Heart right ventricle (tissue), 16 donors: ENCODE measurements at regions not wholly inside any gene's neighbourhood (a gene's known extent, or its start where the extent isn't known, plus 50 kb on each side); places are given as distances from the start of the nearest gene placed in this dataset.

Experiments used
- ATAC-seq, 8 donors: fragments of 200-7000 bp; cut with Tn5 transposase; one replicate each; pipeline ENCODE4 v1.9.1; 2020; ENCODE audit warnings: mild to moderate bottlenecking in 8 of 8, moderate library complexity in 8 of 8, moderate number of reproducible peaks in 1 of 8
- DNase-seq, 2 donors: peaks; one replicate each; pipeline ENCODE4 v3.0.0-alpha.2; 2020
- H3K27ac ChIP-seq, 10 donors: fragments of 200-600 bp; sonication (generic) in 2 of 10; one replicate each; pipeline versions ENCODE4 v1.5.0 to v1.8.0; 2020 to 2022; ENCODE audit warnings: mild to moderate bottlenecking in 3 of 10
- H3K27me3 ChIP-seq, 7 donors: fragments of 200-600 bp; one replicate each; pipeline ENCODE4 v1.8.0; 2021 to 2022; ENCODE audit warnings: mild to moderate bottlenecking in 2 of 7
- H3K36me3 ChIP-seq, 9 donors: fragments of 200-600 bp; sonication (generic) in 1 of 9; one replicate each; pipeline versions ENCODE4 v1.5.0 to v1.8.0; 2020 to 2022; ENCODE audit warnings: mild to moderate bottlenecking in 2 of 9
- H3K4me1 ChIP-seq, 9 donors: fragments of 200-600 bp; sonication (generic) in 1 of 9; one replicate each; pipeline versions ENCODE4 v1.5.0 to v1.8.0; 2020 to 2022; ENCODE audit warnings: mild to moderate bottlenecking in 4 of 9
- H3K4me3 ChIP-seq, 10 donors: fragments of 200-600 bp; sonication (generic) in 2 of 10; one replicate each; pipeline versions ENCODE4 v1.5.0 to v1.8.0; 2020 to 2022; ENCODE audit warnings: mild to moderate bottlenecking in 7 of 10, moderate library complexity in 2 of 10
- H3K9me3 ChIP-seq, 11 donors: fragments of 200-600 bp in 10 of 11; sonication (generic) in 2 of 11; one replicate each; pipeline versions ENCODE4 v1.5.0 to v1.8.0; 2013 to 2022; ENCODE audit warnings: mild to moderate bottlenecking in 2 of 11, control low read depth in 1 of 11, moderate library complexity in 1 of 11
- CTCF ChIP-seq, 9 donors: fragments of 200-600 bp; sonication (generic) in 2 of 9; IDR thresholded peaks; one replicate each; pipeline versions ENCODE4 v1.5.0 to v1.8.0; 2021 to 2022; ENCODE audit warnings: antibody characterized with exemption in 9 of 9, mild to moderate bottlenecking in 5 of 9, moderate library complexity in 1 of 9
- WGBS, 2 donors: extraction: QIAGEN DNeasy Blood & Tissue Kit; methylation state at CpG; one replicate each; pipeline ENCODE4 v1.1.7; 2013; ENCODE audit warnings: inconsistent platforms in 1 of 2; 5-methylcytosine and 5-hydroxymethylcytosine counted together
- intact Hi-C, 10 donors: fragments of 100-400 bp; cut with DNase I; formaldehyde crosslinking; loops; one replicate each; pipeline versions ENCODE4 v1.11.1 to v1.14.2; 2022
- donor health status: Arrhythmogenic right ventricular cardiomyopathy.
- donor health status: ischemic (EF 13 %, LVEDD 7.1; RV severe dilation, severe dysfunction).
- donor health status: healthy with polysubstance abuse.
- donor health status: DM: no; HTN: yes; CAD: no.
- donor health status: DM: no; HTN: no; CAD: no.
- donor health status: ischemic (EF 25% LVEDD 6.9; RV normal size, moderate dysfunction).
- donor health status: ischemic (EF 25% LVEDD 5.7; RV mildly dilated, moderate dysfunction).
- donor health status: healthy.
- donor health status: DM: yes; HTN: yes; CAD: no.
- donor health status: Ischemic cardiomyopathy.
- donor health status: ischemic (EF 35%, LVEDD 5.7; RV mildly dilated, moderate dysfunction).
- donor health status: nonischemic (EF 11% LVEDD 7.7; RV severe dilation, severe dysfunction).
- donor health status: DM: yes; HTN: yes; CAD: no.
- donor health status: PGD.
- donor health status: ischemic (EF 29% LVEDD 5.4; RV normal size, mild dysfunction).
- donor health status: nonischemic (EF 23%, LVEDD 6.1; RV moderate dilation, normal function).

GRCh38 chr4:29199025-29199424 is 1521.1 kb upstream of the PCDH7 start:
- WGBS, 2 donors = 71 to 86% methylated on average over 2 of the region's 2 CpGs
- H3K36me3 ChIP-seq = no peaks in the 10 kb centered on the region

GRCh38 chr4:29199485-29199884 is 1520.7 kb upstream of the PCDH7 start:
- peaks cover 0 to 9% (median 0%) of the 10 kb centered on the region in 11 donors for H3K9me3 ChIP-seq
- no peaks in the 10 kb centered on the region for H3K4me1 ChIP-seq
- intact Hi-C loops = no loop called here
- no peaks in the 10 kb centered on the region for H3K27me3 ChIP-seq
- DNase-seq = no peak
- no peak for TF ChIP-seq CTCF (IDR thresholded peaks at IDR 0.05)
- no peak overlapping the region for H3K4me3 ChIP-seq
- no peaks in the 10 kb centered on the region for H3K36me3 ChIP-seq
- 71 to 86% methylated on average over 4 of the region's 4 CpGs for WGBS, 2 donors
- ATAC-seq = no peak
- no peak overlapping the region for H3K27ac ChIP-seq

More at GRCh38 chr4:29199025-29199424, 1521.1 kb upstream of the PCDH7 start:
- Histone ChIP-seq H3K27me3 (no peaks in the 10 kb centered on the region), H3K4me1 (no peaks in the 10 kb centered on the region), H3K27ac (no peak overlapping the region), H3K4me3 (no peak overlapping the region), H3K9me3 (peaks cover 0 to 9% (median 0%) of the 10 kb centered on the region in 11 donors)
- ATAC-seq (no peak), DNase-seq (no peak)
- intact Hi-C loops = no loop called here
- no peak for TF ChIP-seq CTCF (IDR thresholded peaks at IDR 0.05)

- intact Hi-C loops = no loop called here
- Histone ChIP-seq H3K27ac (no peak overlapping the region), H3K4me1 (no peaks in the 10 kb centered on the region), H3K4me3 (no peak overlapping the region), H3K27me3 (no peaks in the 10 kb centered on the region), H3K9me3 (peaks cover 0 to 4% (median 0%) of the 10 kb centered on the region in 11 donors), H3K36me3 (no peaks in the 10 kb centered on the region)
- ATAC-seq (no peak), DNase-seq (no peak)
- no peak for TF ChIP-seq CTCF (IDR thresholded peaks at IDR 0.05)
- 85 to 87% methylated on average over 1 of the region's 1 CpG for WGBS, 2 donors
Measured at GRCh38 chr4:29213020-29213419, 1507.1 kb upstream of the PCDH7 start.

GRCh38 chr4:29220761-29221160 is 1499.4 kb upstream of the PCDH7 start:
- Histone ChIP-seq H3K27me3 (no peaks in the 10 kb centered on the region), H3K27ac (no peak overlapping the region), H3K9me3 (no peaks in the 10 kb centered on the region), H3K4me1 (no peaks in the 10 kb centered on the region), H3K4me3 (no peak overlapping the region), H3K36me3 (no peaks in the 10 kb centered on the region)
- ATAC-seq (no peak), DNase-seq (no peak)
- 56 to 60% methylated on average over 1 of the region's 1 CpG for WGBS, 2 donors
- TF ChIP-seq CTCF (IDR thresholded peaks at IDR 0.05) = no peak
- intact Hi-C loops = no loop called here
